MM.1S (cell line): ENCODE measurements at regions not wholly inside any gene's neighbourhood (a gene's known extent, or its start where the extent isn't known, plus 50 kb on each side); places are given as distances from the start of the nearest gene placed in this dataset.

Source experiments
- DNase-seq: peaks from one replicate; pipeline ENCODE4 v3.0.0-alpha.2; 2015
- H2AFZ ChIP-seq: fragments of 300-600 bp; sonication (generic); 2 replicates; pipeline ENCODE4 v1.6.0; 2016; ENCODE audit warnings: antibody characterized with exemption, low read length
- H3F3A ChIP-seq: fragments of 300-600 bp; sonication (generic); 2 replicates; pipeline ENCODE4 v1.6.1; 2016; ENCODE audit warnings: mild to moderate bottlenecking, antibody characterized with exemption, low read length, moderate library complexity, mixed read lengths; ENCODE audit not compliant: insufficient read depth
- H3K27ac ChIP-seq: fragments of 300-600 bp; sonication (generic); 2 replicates; pipeline ENCODE4 v1.5.1; 2016; ENCODE audit warnings: mild to moderate bottlenecking, low read length
- H3K27me3 ChIP-seq: fragments of 300-600 bp; sonication (generic); replicated peaks from 2 replicates; pipeline ENCODE4 v1.6.0; 2016; ENCODE audit warnings: low read length; ENCODE audit not compliant: insufficient read depth
- H3K36me3 ChIP-seq: fragments of 300-600 bp; sonication (generic); replicated peaks from 2 replicates; pipeline ENCODE4 v1.6.1; 2016; ENCODE audit warnings: mild to moderate bottlenecking, low read length, mixed read lengths; ENCODE audit not compliant: insufficient read depth
- H3K4me1 ChIP-seq: fragments of 300-600 bp; sonication (generic); 2 replicates; pipeline ENCODE4 v1.6.1; 2016; ENCODE audit warnings: low read length, mixed read lengths
- H3K4me2 ChIP-seq: fragments of 300-600 bp; sonication (generic); 2 replicates; pipeline ENCODE4 v1.6.0; 2016; ENCODE audit warnings: low read depth, low read length
- H3K4me3 ChIP-seq: fragments of 300-600 bp; sonication (generic); 2 replicates; pipeline ENCODE4 v1.5.1; 2016; ENCODE audit warnings: low read length, mixed read lengths
- H3K79me2 ChIP-seq: fragments of 300-600 bp; sonication (generic); 2 replicates; pipeline ENCODE4 v1.6.1; 2016; ENCODE audit warnings: mixed run types, low read length, mixed read lengths
- H3K9ac ChIP-seq: fragments of 300-600 bp; sonication (generic); 2 replicates; pipeline ENCODE4 v1.6.1; 2016; ENCODE audit warnings: low read length, mixed read lengths
- H3K9me2 ChIP-seq: fragments of 300-600 bp; sonication (generic); replicated peaks from 2 replicates; pipeline ENCODE4 v1.6.1; 2016; ENCODE audit warnings: mild to moderate bottlenecking, low read length, mixed read lengths; ENCODE audit not compliant: insufficient read depth
- H3K9me3 ChIP-seq: fragments of 300-600 bp; sonication (generic); replicated peaks from 2 replicates; pipeline ENCODE4 v1.6.1; 2016; ENCODE audit warnings: mild to moderate bottlenecking, low read length, mixed read lengths; ENCODE audit not compliant: insufficient read depth
- H4K20me1 ChIP-seq: fragments of 300-600 bp; sonication (generic); 2 replicates; pipeline ENCODE4 v1.6.1; 2016; ENCODE audit warnings: mild to moderate bottlenecking, low read length, moderate library complexity, mixed read lengths; ENCODE audit not compliant: insufficient read depth
- EZH2 ChIP-seq: fragments of 300-600 bp; sonication (generic); optimal IDR thresholded peaks from 2 replicates; pipeline ENCODE3; 2017; ENCODE audit warnings: low read depth, mild to moderate bottlenecking, antibody characterized with exemption, low read length, mixed read lengths
- EZH2phosphoT487 ChIP-seq: fragments of 300-600 bp; sonication (generic); IDR thresholded peaks from 2 replicates; pipeline ENCODE4 v1.6.1; 2018; ENCODE audit warnings: antibody characterized with exemption, low read length
- TF ChIP-seq, protein P1 (sequence below): fragments of 300-600 bp; sonication (generic); IDR thresholded peaks from 2 replicates; pipeline ENCODE4 v1.5.1; 2016; ENCODE audit warnings: antibody characterized with exemption, low read length, mixed read lengths

- no peak overlapping the region for H3K9ac ChIP-seq
- no peak overlapping the region for H3K27ac ChIP-seq
- H3K4me2 ChIP-seq = no peak overlapping the region
- no peaks in the 10 kb centered on the region for H3K79me2 ChIP-seq
- H3K4me3 ChIP-seq = no peak overlapping the region
- no peak for DNase-seq
- H3K4me1 ChIP-seq = no peaks in the 10 kb centered on the region
- no peaks in the 10 kb centered on the region for H3K36me3 ChIP-seq
- no peaks in the 10 kb centered on the region for H4K20me1 ChIP-seq
- no peaks in the 10 kb centered on the region for H3K9me2 ChIP-seq
- no peaks in the 10 kb centered on the region for H3K27me3 ChIP-seq
- H2AFZ ChIP-seq = no peak overlapping the region
- no peaks in the 10 kb centered on the region for H3K9me3 ChIP-seq
- TF ChIP-seq EZH2phosphoT487 (no peak), EZH2 (no peak)
- TF ChIP-seq, protein P1, sequence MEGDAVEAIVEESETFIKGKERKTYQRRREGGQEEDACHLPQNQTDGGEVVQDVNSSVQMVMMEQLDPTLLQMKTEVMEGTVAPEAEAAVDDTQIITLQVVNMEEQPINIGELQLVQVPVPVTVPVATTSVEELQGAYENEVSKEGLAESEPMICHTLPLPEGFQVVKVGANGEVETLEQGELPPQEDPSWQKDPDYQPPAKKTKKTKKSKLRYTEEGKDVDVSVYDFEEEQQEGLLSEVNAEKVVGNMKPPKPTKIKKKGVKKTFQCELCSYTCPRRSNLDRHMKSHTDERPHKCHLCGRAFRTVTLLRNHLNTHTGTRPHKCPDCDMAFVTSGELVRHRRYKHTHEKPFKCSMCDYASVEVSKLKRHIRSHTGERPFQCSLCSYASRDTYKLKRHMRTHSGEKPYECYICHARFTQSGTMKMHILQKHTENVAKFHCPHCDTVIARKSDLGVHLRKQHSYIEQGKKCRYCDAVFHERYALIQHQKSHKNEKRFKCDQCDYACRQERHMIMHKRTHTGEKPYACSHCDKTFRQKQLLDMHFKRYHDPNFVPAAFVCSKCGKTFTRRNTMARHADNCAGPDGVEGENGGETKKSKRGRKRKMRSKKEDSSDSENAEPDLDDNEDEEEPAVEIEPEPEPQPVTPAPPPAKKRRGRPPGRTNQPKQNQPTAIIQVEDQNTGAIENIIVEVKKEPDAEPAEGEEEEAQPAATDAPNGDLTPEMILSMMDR = no peak
- H3F3A ChIP-seq = no peaks in the 10 kb centered on the region
These were observed 966.6 kb upstream of the SLIT2 start for GRCh38 chr4:19285146-19285545.

GRCh38 chr4:19278665-19279064 lies 973.0 kb upstream of the SLIT2 start:
- Histone ChIP-seq H3K4me2 (no peak overlapping the region), H2AFZ (no peak overlapping the region), H3K27ac (no peak overlapping the region), H3K9me3 (no peaks in the 10 kb centered on the region), H3K9me2 (no peaks in the 10 kb centered on the region), H3K4me3 (no peak overlapping the region), H3F3A (no peaks in the 10 kb centered on the region), H3K36me3 (no peaks in the 10 kb centered on the region), H3K4me1 (no peaks in the 10 kb centered on the region), H3K27me3 (no peaks in the 10 kb centered on the region), H4K20me1 (no peaks in the 10 kb centered on the region), H3K79me2 (no peaks in the 10 kb centered on the region), H3K9ac (no peak overlapping the region)
- no peak for DNase-seq
- TF ChIP-seq, protein P1 = no peak
- TF ChIP-seq EZH2phosphoT487 = no peak
- no peak for TF ChIP-seq EZH2

- no peak overlapping the region for H3K27ac ChIP-seq
- no peak for DNase-seq
- no peak overlapping the region for H2AFZ ChIP-seq
- no peaks in the 10 kb centered on the region for H3F3A ChIP-seq
- no peaks in the 10 kb centered on the region for H3K27me3 ChIP-seq
- no peaks in the 10 kb centered on the region for H3K79me2 ChIP-seq
- no peaks in the 10 kb centered on the region for H3K9me3 ChIP-seq
- H3K4me1 ChIP-seq = no peaks in the 10 kb centered on the region
- H3K4me3 ChIP-seq = no peak overlapping the region
- no peaks in the 10 kb centered on the region for H4K20me1 ChIP-seq
- H3K4me2 ChIP-seq = no peak overlapping the region
- TF ChIP-seq, protein P1 = no peak
- TF ChIP-seq EZH2 (no peak), EZH2phosphoT487 (no peak)
- H3K9me2 ChIP-seq = no peaks in the 10 kb centered on the region
- no peaks in the 10 kb centered on the region for H3K36me3 ChIP-seq
- H3K9ac ChIP-seq = no peak overlapping the region
These were observed 985.1 kb upstream of the SLIT2 start for GRCh38 chr4:19266566-19266965.
